AG10803 (cell line): ENCODE measurements at regions not wholly inside any gene's neighbourhood (a gene's known extent, or its start where the extent isn't known, plus 50 kb on each side); places are given as distances from the start of the nearest gene placed in this dataset.

Experiments
- DNase-seq: peaks from one replicate; pipeline ENCODE4 v3.0.0; 2010; ENCODE audit warnings: low read depth
- H3K4me3 ChIP-seq: 2 replicates; pipeline ENCODE4 v1.5.1; 2011; ENCODE audit warnings: mild to moderate bottlenecking, low read length, control low read depth
- TF ChIP-seq, protein P1 (sequence below): conservative IDR thresholded peaks from 2 replicates; pipeline ENCODE4 v1.5.1; 2011; ENCODE audit warnings: mild to moderate bottlenecking, low read length, control low read depth, inconsistent platforms

GRCh38 chr19:28582796-28583195 lies 630.2 kb downstream of the UQCRFS1 start:
- no peak for DNase-seq
- no peak overlapping the region for H3K4me3 ChIP-seq
- TF ChIP-seq, protein P1, sequence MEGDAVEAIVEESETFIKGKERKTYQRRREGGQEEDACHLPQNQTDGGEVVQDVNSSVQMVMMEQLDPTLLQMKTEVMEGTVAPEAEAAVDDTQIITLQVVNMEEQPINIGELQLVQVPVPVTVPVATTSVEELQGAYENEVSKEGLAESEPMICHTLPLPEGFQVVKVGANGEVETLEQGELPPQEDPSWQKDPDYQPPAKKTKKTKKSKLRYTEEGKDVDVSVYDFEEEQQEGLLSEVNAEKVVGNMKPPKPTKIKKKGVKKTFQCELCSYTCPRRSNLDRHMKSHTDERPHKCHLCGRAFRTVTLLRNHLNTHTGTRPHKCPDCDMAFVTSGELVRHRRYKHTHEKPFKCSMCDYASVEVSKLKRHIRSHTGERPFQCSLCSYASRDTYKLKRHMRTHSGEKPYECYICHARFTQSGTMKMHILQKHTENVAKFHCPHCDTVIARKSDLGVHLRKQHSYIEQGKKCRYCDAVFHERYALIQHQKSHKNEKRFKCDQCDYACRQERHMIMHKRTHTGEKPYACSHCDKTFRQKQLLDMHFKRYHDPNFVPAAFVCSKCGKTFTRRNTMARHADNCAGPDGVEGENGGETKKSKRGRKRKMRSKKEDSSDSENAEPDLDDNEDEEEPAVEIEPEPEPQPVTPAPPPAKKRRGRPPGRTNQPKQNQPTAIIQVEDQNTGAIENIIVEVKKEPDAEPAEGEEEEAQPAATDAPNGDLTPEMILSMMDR, result no peak

DNA sequence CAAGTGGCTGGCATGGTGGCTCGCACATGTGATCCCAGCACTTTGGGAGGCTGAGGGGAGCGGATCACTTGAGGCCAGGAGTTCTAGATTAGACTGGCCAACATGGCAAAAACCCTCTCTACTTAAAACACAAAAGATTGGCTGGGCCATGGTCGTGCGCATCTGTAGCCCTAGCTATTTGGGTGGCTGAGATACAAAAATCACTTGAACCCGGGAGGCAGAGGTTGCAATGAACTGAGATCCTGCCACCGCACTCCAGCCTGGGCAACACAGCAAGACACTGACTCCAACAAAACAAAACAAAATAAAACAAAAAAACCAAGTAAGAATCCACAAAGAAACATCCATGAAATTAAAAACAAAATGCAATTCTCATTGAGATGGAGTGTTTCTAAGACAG lies 630.6 kb downstream of the UQCRFS1 start:
- no peak overlapping the region for H3K4me3 ChIP-seq
- TF ChIP-seq, protein P1, result no peak
- DNase-seq, result no peak

DNA sequence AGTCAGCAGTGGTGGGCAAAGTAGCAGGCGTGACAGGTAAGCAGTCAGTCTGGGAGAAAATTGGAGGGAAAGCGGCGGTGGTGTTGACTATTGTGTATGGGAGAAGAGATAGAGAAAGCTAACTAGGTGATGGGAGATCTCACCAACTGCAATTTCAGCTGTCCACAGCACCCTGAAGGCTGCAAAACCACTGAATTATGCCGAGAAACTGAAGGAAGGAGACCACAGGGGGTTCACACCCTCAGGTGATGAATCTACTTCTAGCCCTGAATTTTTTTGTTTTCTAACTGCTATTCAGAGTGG lies 631.5 kb downstream of the UQCRFS1 start:
- H3K4me3 ChIP-seq, result no peak overlapping the region
- TF ChIP-seq, protein P1, result no peak

GRCh38 chr19:28578786-28579505 lies 634.0 kb downstream of the UQCRFS1 start:
- TF ChIP-seq, protein P1, result no peak
- H3K4me3 ChIP-seq, result no peak overlapping the region
- DNase-seq, result no peak

More for the DNA sequence above, 631.5 kb downstream of the UQCRFS1 start:
- no peak for DNase-seq

- H3K4me3 ChIP-seq, result no peak overlapping the region
- TF ChIP-seq, protein P1, result no peak
- no peak for DNase-seq
Measured at GRCh38 chr19:28578208-28578607, 634.7 kb downstream of the UQCRFS1 start.

GRCh38 chr19:28577666-28578065 lies 635.3 kb downstream of the UQCRFS1 start:
- H3K4me3 ChIP-seq, result no peak overlapping the region
- TF ChIP-seq, protein P1, result no peak
- no peak for DNase-seq

GRCh38 chr19:28577233-28577632 lies 635.7 kb downstream of the UQCRFS1 start:
- H3K4me3 ChIP-seq, result no peak overlapping the region
- no peak for DNase-seq

More at GRCh38 chr19:28577233-28577632, 635.7 kb downstream of the UQCRFS1 start:
- TF ChIP-seq, protein P1, result no peak
